ENCODE measurements at regions not wholly inside any gene's neighbourhood (a gene's known extent, or its start where the extent isn't known, plus 50 kb on each side); places are given as distances from the start of the nearest gene placed in this dataset.

GRCh38 chr18:73274812-73275621, 407.2 kb upstream of the NETO1 start:
- no peak for DNase-seq

DNA sequence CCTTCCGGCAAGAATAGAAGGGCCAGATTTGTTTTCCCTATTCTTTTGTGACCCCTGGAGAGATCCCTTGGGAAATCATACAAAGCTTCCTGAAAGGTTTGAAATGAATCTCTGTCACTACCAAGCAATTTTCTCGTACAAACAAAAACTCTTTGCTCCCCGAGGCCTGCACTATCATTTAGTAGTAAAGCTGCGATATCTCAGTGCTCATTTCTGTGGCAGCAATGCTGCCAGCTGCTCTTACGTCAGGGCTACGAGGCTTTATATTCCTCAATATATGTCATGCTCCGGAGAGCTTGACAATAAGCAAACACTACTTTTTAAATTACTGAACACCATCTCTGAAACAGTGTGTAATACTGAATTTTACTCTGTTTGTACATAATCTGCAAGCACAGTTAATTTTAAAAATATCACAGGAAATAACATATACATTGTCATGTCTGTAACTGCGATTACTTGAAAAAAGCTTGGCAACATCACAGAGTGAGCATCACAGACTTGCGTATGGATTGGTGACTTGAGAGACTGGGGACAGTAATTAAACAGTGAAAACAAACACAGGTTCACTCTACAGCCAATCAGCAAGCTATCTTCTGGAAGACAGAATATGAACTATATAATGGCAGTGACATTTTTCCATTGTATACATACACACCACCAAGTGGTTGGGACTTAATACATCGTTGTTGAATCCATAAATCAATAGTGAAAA, 403.3 kb upstream of the NETO1 start:
- no peak for DNase-seq

- DNase-seq: no peak
Measured at GRCh38 chr18:73264562-73264921, 396.8 kb upstream of the NETO1 start.

- DNase-seq: no peak
Measured at GRCh38 chr18:73261923-73262322, 394.1 kb upstream of the NETO1 start.

DNA sequence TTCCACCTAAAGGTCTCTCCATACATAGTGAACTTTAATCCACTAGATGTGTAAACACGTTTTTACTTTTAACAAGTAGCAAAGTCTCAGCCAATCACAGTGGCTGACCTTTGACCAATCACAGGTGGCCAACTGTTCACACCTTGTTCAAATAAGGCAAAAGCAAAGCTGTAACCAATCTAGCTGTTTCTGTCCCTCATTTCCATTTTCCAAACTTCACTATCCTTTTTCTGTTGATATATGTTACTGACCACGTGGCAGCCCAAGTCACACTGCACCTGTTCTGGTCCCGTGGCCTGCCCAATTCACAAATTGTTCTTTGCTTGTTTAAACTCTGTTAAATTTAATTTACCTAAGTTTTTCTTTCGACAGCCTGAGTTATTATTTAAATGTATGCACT, 393.5 kb upstream of the NETO1 start:
- DNase-seq: no peak

DNA sequence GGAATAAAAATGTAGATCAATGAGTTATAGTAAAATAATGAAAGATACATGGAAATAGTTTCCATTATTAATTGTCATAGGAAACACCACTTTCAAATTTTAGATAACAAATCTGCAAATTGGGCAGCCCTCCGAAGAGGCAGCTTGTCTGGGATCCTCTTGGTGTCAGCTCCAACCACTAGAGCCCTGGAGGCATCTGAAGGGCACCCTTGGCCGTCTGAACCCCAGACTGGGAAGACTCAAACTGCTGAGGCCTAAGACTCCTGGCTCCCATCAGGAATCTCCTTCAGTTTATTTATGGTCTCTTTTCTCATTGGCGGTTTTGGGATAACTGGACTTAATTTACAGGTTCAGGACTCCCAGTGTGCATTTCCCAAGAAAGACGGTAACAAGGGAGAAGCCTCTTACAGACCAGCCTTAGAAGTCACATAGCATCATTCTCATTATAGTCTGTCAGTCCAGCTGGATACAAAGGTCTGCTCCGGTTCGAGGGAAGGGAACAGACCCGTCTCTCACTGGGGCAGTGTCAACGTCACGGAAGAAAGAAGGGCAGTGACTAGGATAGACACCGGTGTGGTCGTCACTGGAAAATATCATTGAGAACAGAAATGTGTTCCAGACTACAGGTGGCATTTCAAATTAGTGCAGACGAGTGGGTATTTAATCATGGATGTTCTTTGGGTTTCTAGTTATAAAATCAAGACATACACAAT, 390.7 kb upstream of the NETO1 start:
- no peak for DNase-seq

- DNase-seq: no peak
Measured at GRCh38 chr18:73254564-73254963, 386.8 kb upstream of the NETO1 start.

GRCh38 chr18:73249030-73249429, 381.2 kb upstream of the NETO1 start:
- DNase-seq: no peak

DNA sequence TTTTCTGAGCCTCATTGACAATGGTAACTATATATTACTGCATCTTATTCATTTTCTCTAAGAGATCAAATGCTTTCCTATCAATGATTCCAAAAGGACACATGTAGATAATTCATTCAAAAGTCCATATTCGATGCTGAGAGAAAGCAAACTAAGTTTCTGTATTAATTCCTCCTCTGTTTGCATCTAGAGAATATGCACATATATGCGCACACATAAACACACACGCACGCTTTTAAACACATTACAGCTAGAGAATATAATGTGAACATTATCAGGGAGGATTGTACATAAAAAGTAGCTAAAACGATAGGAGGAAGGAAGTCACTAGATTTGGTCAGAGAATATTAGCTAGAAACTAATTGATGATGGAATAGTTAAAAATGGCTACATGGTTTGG, 379.0 kb upstream of the NETO1 start:
- DNase-seq: no peak

DNA sequence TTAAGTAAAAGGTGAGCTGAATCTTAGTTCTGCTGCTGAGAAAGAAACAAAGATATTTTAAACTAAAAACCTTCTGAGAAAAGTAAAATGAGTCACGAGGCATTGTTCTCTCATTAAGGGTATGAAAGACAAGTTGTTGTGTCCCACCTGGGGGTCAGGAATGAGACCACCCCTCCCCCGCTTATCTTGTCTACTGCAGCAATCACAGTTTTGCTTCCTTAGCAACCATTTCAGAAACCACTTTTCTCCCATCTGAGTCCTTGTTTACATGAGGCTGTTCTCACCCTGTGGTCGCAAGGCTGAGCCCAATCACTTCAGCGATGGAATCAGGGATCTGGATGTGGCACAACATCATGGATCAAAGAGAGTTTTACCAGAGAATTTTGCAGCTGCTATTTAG, 377.6 kb upstream of the NETO1 start:
- DNase-seq: no peak

GRCh38 chr18:73244401-73244800, 376.6 kb upstream of the NETO1 start:
- no peak for DNase-seq

- no peak for DNase-seq
Measured at GRCh38 chr18:73240899-73241298, 373.1 kb upstream of the NETO1 start.

GRCh38 chr18:73235921-73236320, 368.1 kb upstream of the NETO1 start:
- no peak for DNase-seq

DNA sequence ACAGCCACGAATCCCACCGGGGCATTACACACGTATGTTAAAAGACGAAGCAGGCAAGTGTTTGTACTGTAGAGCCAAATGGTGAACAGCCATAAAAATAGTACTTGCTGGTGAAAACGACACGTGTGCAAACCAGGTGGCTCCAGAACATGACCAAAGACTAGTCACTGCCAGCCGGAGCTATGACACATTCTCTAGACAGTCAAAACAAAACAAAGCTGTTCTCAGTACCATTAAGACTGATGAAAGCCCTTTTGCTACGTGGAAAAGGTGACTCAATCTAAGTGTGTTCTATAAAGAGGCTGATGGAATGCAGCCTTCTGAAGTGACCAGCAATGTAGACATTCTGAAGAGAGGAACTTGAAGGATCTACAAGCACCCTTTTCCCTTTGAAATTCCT, 367.7 kb upstream of the NETO1 start:
- DNase-seq: no peak

- no peak for DNase-seq
Measured at GRCh38 chr18:73232933-73233332, 365.1 kb upstream of the NETO1 start.

DNA sequence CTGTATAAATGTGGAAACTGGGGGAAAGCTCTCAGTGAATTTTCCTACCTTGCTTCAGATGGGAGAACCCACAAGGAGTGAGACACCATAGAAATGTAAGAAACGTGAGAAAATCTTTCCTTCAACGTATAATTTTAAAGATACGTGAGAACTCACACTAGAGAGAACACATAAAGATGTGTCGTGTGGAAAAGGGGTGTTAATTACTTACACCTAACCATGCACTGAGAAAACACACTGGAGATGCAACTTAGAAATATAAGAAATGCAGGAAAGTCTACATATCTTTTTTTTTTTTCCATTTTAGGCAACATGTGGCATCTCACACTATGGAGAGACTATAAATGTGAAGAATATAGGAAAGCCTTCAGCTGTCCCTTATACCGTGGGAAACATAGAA, 352.9 kb upstream of the NETO1 start:
- no peak for DNase-seq

GRCh38 chr18:73218293-73218692, 350.5 kb upstream of the NETO1 start:
- no peak for DNase-seq

GRCh38 chr18:73214970-73215369, 347.2 kb upstream of the NETO1 start:
- no peak for DNase-seq

DNA sequence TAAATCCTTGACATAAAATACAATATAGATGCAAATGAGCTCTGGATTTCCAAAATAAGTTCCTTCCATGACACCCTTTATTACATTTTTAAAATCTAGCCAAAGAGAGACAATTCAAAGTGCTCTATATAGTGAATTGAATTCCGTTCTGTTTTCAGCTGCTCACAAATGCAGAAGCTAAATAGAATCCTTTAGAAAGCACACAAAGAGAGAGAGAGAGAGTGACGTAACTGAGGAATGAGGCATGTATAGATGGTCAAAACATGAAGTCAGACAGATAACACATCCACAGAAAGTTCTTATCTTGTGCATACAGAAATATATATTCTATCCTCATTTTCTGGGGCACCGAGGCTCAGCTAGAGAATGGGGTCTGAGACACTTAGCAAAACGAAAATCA, 344.7 kb upstream of the NETO1 start:
- DNase-seq: no peak

DNA sequence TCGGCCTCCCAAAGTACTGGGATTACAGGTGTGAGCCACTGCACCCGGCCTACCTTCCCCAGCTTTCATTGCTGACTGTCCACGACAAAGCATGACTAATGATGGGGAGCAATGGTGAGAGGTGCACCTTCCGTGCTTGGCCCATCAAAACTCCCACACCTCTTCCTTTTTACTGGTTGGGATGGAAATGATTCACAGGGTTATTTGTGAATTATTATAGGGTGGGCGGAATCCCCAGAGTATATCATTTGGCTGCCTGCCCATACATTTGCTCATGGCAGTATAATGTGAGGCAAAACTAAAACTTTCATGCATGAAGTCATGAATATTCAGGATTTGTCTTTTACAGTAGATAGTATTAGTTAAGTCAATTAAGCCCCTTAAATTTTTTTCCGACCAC, 334.2 kb upstream of the NETO1 start:
- DNase-seq: no peak

- no peak for DNase-seq
Measured at GRCh38 chr18:73199151-73199550, 331.4 kb upstream of the NETO1 start.

DNA sequence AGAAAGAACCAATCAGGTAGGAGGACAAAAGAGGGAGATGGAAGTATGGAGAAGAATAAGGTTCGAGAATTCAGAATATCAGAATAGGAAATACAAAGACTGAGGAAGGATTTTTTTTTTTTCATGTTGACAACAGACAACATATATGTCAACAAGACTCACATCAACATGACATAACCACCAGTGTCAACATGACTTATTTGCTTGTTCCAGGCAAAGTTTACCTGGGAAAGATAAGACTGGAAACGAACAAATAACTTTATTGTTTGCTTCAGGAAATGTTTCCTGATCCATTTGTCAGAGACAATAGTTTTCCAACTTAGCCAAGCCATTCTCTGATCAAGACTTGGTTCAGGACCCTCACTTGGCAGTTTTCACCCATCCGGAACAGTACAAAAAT, 321.9 kb upstream of the NETO1 start:
- DNase-seq: no peak

- no peak for DNase-seq
Measured at GRCh38 chr18:73168236-73168635, 300.4 kb upstream of the NETO1 start.

- DNase-seq: no peak
Measured at GRCh38 chr18:73164430-73164829, 296.6 kb upstream of the NETO1 start.

All from activated CD4-positive, alpha-beta T cell treated with anti-CD3 and anti-CD28 coated beads, Interleukin-2, amount 50 U/mL, for 4 hours (primary cell).